Caco-2 (cell line): ENCODE measurements at regions not wholly inside any gene's neighbourhood (a gene's known extent, or its start where the extent isn't known, plus 50 kb on each side); places are given as distances from the start of the nearest gene placed in this dataset.
"Not testable (repeated sequence)": the region's sequence is repeated elsewhere in the genome, so short reads cannot be mapped to it uniquely, and the experiment has no call there.

Experiments used
- BruUV-seq: library from RNA; stranded (reverse); fragments of 400-500 nt; replicated peaks from 2 replicates; lab custom pipeline; 2021; lab: Mats Ljungman, UMichigan
- CTCF ChIA-PET: fragments of 300-600 bp; sonication (Branson Sonifier 250); formaldehyde crosslinking; loops from one replicate; lab custom pipeline; 2022; ENCODE audit warnings: antibody characterized with exemption; lab: Charles Lee
- POLR2A ChIA-PET: fragments of 300-600 bp; sonication (Branson Sonifier 250); formaldehyde crosslinking; loops from one replicate; lab custom pipeline; 2022; ENCODE audit warnings: antibody characterized with exemption; lab: Charles Lee
- DNase-seq, 2 experiments: peaks; one replicate each; pipeline versions ENCODE4 v3.0.0 to v3.0.0-alpha.2; 2020 to 2022
- H3K27me3 ChIP-seq: replicated peaks from 2 replicates; pipeline ENCODE4 v1.6.0; 2011; ENCODE audit warnings: low read length; ENCODE audit not compliant: control insufficient read depth, insufficient read depth
- H3K36me3 ChIP-seq: 2 replicates; pipeline ENCODE4 v1.5.1; 2011; ENCODE audit warnings: low read length; ENCODE audit not compliant: control insufficient read depth, insufficient read depth
- H3K4me1 ChIP-seq: fragments of 250-450 bp; sonication (Bioruptor Pico); 2 replicates; pipeline ENCODE4 v1.5.1; 2020; ENCODE audit warnings: mild to moderate bottlenecking
- H3K4me3 ChIP-seq: 2 replicates; pipeline ENCODE4 v1.5.1; 2011; ENCODE audit warnings: low read depth, mild to moderate bottlenecking, control low read depth, low read length
- H3K9me3 ChIP-seq: fragments of 250-450 bp; sonication (Bioruptor Pico); 2 replicates; pipeline ENCODE4 v1.5.1; 2020; ENCODE audit warnings: mild to moderate bottlenecking, moderate library complexity
- H3K27ac Mint-ChIP-seq: one replicate; pipeline ENCODE4 v1.8.0; 2022; ENCODE audit warnings: mixed read lengths; ENCODE audit not compliant: unreplicated experiment
- H3K27me3 Mint-ChIP-seq: one replicate; pipeline ENCODE4 v1.8.0; 2022; ENCODE audit warnings: mixed read lengths; ENCODE audit not compliant: insufficient read depth, unreplicated experiment
- H3K36me3 Mint-ChIP-seq: one replicate; pipeline ENCODE4 v1.8.0; 2022; ENCODE audit warnings: mild to moderate bottlenecking, mixed read lengths; ENCODE audit not compliant: insufficient read depth, unreplicated experiment
- H3K4me1 Mint-ChIP-seq: one replicate; pipeline ENCODE4 v1.8.0; 2022; ENCODE audit warnings: low read depth, mixed read lengths; ENCODE audit not compliant: unreplicated experiment
- H3K4me3 Mint-ChIP-seq: one replicate; pipeline ENCODE4 v1.8.0; 2022; ENCODE audit warnings: mild to moderate bottlenecking, moderate library complexity, mixed read lengths; ENCODE audit not compliant: unreplicated experiment
- H3K9me3 Mint-ChIP-seq: one replicate; pipeline ENCODE4 v1.8.0; 2022; ENCODE audit warnings: mixed read lengths; ENCODE audit not compliant: unreplicated experiment
- CTCF ChIP-seq, 2 experiments: fragments of 200-600 bp in 1 of 2; IDR thresholded peaks; 1 replicate in 1 of 2; 2 replicates in 1 of 2; pipeline versions ENCODE4 v1.5.1 to v1.8.0; 2011 to 2022; ENCODE audit warnings: antibody characterized with exemption in 1 of 2, control low read depth in 1 of 2, inconsistent platforms in 1 of 2, low read depth in 1 of 2, low read length in 1 of 2, mild to moderate bottlenecking in 1 of 2, moderate library complexity in 1 of 2; ENCODE audit not compliant: insufficient read depth in 1 of 2, severe bottlenecking in 1 of 2, unreplicated experiment in 1 of 2
- intact Hi-C: fragments of 100-400 bp; cut with micrococcal nuclease; formaldehyde crosslinking; loops from one replicate; pipeline ENCODE4 v1.10.0; 2022; ENCODE audit not compliant: unreplicated experiment

- no peaks in the 10 kb centered on the region for H3K36me3 Mint-ChIP-seq
- ChIA-PET POLR2A (no interaction called here), CTCF (no interaction called here)
- no peaks in the 10 kb centered on the region for H3K9me3 Mint-ChIP-seq
- no peak overlapping the region for H3K27ac Mint-ChIP-seq
- DNase-seq: no peak
- no peaks in the 10 kb centered on the region for H3K27me3 Mint-ChIP-seq
- no peak overlapping the region for H3K4me3 ChIP-seq
- no peaks in the 10 kb centered on the region for H3K36me3 ChIP-seq
- no peaks in the 10 kb centered on the region for H3K4me1 Mint-ChIP-seq
- no peaks in the 10 kb centered on the region for H3K9me3 ChIP-seq
- H3K4me3 Mint-ChIP-seq: no peak overlapping the region
- H3K27me3 ChIP-seq: no peaks in the 10 kb centered on the region
- no peaks in the 10 kb centered on the region for H3K4me1 ChIP-seq
- BruUV-seq: no TSS peak
- intact Hi-C loops: no loop called here
- TF ChIP-seq CTCF (IDR thresholded peaks at IDR 0.05; ENCODE audit: insufficient read depth in 1 of 2, low read depth in 1 of 2, low read length in 1 of 2, severe bottlenecking in 1 of 2, unreplicated experiment in 1 of 2): no peak
These were observed 342.7 kb upstream of the CHST9 start for GRCh38 chr18:27527856-27528255.

GRCh38 chr18:27520401-27520800, 335.3 kb upstream of the CHST9 start:
- BruUV-seq: no TSS peak
- intact Hi-C loops: no loop called here

GRCh38 chr18:27510036-27510633, 325.0 kb upstream of the CHST9 start:
- H3K27me3 Mint-ChIP-seq, H3K36me3 Mint-ChIP-seq, H3K27me3 ChIP-seq, H3K27ac Mint-ChIP-seq, BruUV-seq, POLR2A ChIA-PET, intact Hi-C loops, DNase-seq, H3K4me3 Mint-ChIP-seq, CTCF ChIA-PET, H3K4me1 ChIP-seq, H3K36me3 ChIP-seq, H3K9me3 ChIP-seq, H3K4me3 ChIP-seq, H3K4me1 Mint-ChIP-seq: not testable (repeated sequence)
- peaks cover 12% of the 10 kb centered on the region for H3K9me3 Mint-ChIP-seq

More at GRCh38 chr18:27520401-27520800, 335.3 kb upstream of the CHST9 start:
- no peaks in the 10 kb centered on the region for H3K27me3 Mint-ChIP-seq
- no peaks in the 10 kb centered on the region for H3K4me1 ChIP-seq
- no peak overlapping the region for H3K4me3 ChIP-seq
- TF ChIP-seq CTCF (IDR thresholded peaks at IDR 0.05; ENCODE audit: insufficient read depth in 1 of 2, low read depth in 1 of 2, low read length in 1 of 2, severe bottlenecking in 1 of 2, unreplicated experiment in 1 of 2): no peak
- H3K4me1 Mint-ChIP-seq: no peaks in the 10 kb centered on the region
- no peak overlapping the region for H3K4me3 Mint-ChIP-seq
- POLR2A ChIA-PET: no interaction called here
- CTCF ChIA-PET: no interaction called here
- no peaks in the 10 kb centered on the region for H3K27me3 ChIP-seq
- no peaks in the 10 kb centered on the region for H3K36me3 Mint-ChIP-seq
- H3K9me3 Mint-ChIP-seq: no peaks in the 10 kb centered on the region
- H3K9me3 ChIP-seq: no peaks in the 10 kb centered on the region
- H3K27ac Mint-ChIP-seq: no peak overlapping the region
- H3K36me3 ChIP-seq: no peaks in the 10 kb centered on the region
- no peak for DNase-seq
